ENCODE measurements at regions not wholly inside any gene's neighbourhood (a gene's known extent, or its start where the extent isn't known, plus 50 kb on each side); places are given as distances from the start of the nearest gene placed in this dataset.
A peak's percentile ranks its signal among the peaks of the same experiment; 100 is the strongest.
"Not testable (repeated sequence)": the region's sequence is repeated elsewhere in the genome, so short reads cannot be mapped to it uniquely, and the experiment has no call there.

- not testable (repeated sequence) for H3K27ac Mint-ChIP-seq; H3K9me3 Mint-ChIP-seq (ENCODE audit: low read depth); H3K4me1 Mint-ChIP-seq (ENCODE audit: low read depth); H3K4me3 Mint-ChIP-seq; H3K36me3 Mint-ChIP-seq
- peaks cover 12% of the 10 kb centered on the region for H3K27me3 Mint-ChIP-seq
These were observed 115.8 kb downstream of the KBTBD2 start for GRCh38 chr7:32775809-32776208.

- no peaks in the 10 kb centered on the region for H3K4me1 Mint-ChIP-seq (ENCODE audit: low read depth)
- peaks cover 14% of the 10 kb centered on the region for H3K27me3 Mint-ChIP-seq
- no peaks in the 10 kb centered on the region for H3K9me3 Mint-ChIP-seq (ENCODE audit: low read depth)
- peaks cover 3% of the 10 kb centered on the region for H3K36me3 Mint-ChIP-seq
- no peak overlapping the region for H3K27ac Mint-ChIP-seq
- no peak overlapping the region for H3K4me3 Mint-ChIP-seq
These were observed 117.0 kb downstream of the KBTBD2 start for GRCh38 chr7:32774541-32774951.

GRCh38 chr7:32768866-32769510, 122.6 kb downstream of the KBTBD2 start:
- not testable (repeated sequence) for H3K27ac Mint-ChIP-seq; H3K4me1 Mint-ChIP-seq (ENCODE audit: low read depth); H3K4me3 Mint-ChIP-seq; H3K9me3 Mint-ChIP-seq (ENCODE audit: low read depth); H3K36me3 Mint-ChIP-seq
- H3K27me3 Mint-ChIP-seq, result peaks cover 30% of the 10 kb centered on the region

GRCh38 chr7:32768338-32768737, 123.2 kb downstream of the KBTBD2 start:
- not testable (repeated sequence) for H3K9me3 Mint-ChIP-seq (ENCODE audit: low read depth); H3K4me1 Mint-ChIP-seq (ENCODE audit: low read depth); H3K27ac Mint-ChIP-seq; H3K4me3 Mint-ChIP-seq; H3K36me3 Mint-ChIP-seq
- peaks cover 37% of the 10 kb centered on the region for H3K27me3 Mint-ChIP-seq

- not testable (repeated sequence) for H3K9me3 Mint-ChIP-seq (ENCODE audit: low read depth); H3K4me1 Mint-ChIP-seq (ENCODE audit: low read depth); H3K27ac Mint-ChIP-seq; H3K36me3 Mint-ChIP-seq; H3K4me3 Mint-ChIP-seq
- peaks cover 44% of the 10 kb centered on the region for H3K27me3 Mint-ChIP-seq
These were observed 125.8 kb downstream of the KBTBD2 start for GRCh38 chr7:32765649-32766251.

GRCh38 chr7:32765185-32765584, 126.4 kb downstream of the KBTBD2 start:
- H3K36me3 Mint-ChIP-seq, result peaks cover 6% of the 10 kb centered on the region
- no peak overlapping the region for H3K4me3 Mint-ChIP-seq
- H3K27ac Mint-ChIP-seq, result no peak overlapping the region
- peaks cover 45% of the 10 kb centered on the region for H3K27me3 Mint-ChIP-seq
- peaks cover 8% of the 10 kb centered on the region for H3K9me3 Mint-ChIP-seq (ENCODE audit: low read depth)
- peaks cover 9% of the 10 kb centered on the region for H3K4me1 Mint-ChIP-seq (ENCODE audit: low read depth)

GRCh38 chr7:32762925-32763293, 128.7 kb downstream of the KBTBD2 start:
- peak overlapping the region; percentile 22 for H3K4me3 Mint-ChIP-seq
- H3K27me3 Mint-ChIP-seq, result peaks cover 41% of the 10 kb centered on the region
- no peaks in the 10 kb centered on the region for H3K36me3 Mint-ChIP-seq
- peaks cover 9% of the 10 kb centered on the region for H3K4me1 Mint-ChIP-seq (ENCODE audit: low read depth)
- H3K27ac Mint-ChIP-seq, result no peak overlapping the region
- peaks cover under 1% of the 10 kb centered on the region for H3K9me3 Mint-ChIP-seq (ENCODE audit: low read depth)

GRCh38 chr7:32762206-32762924, 129.2 kb downstream of the KBTBD2 start:
- Mint-ChIP-seq H3K4me3 (peak overlapping the region; percentile 49), H3K27me3 (peaks cover 39% of the 10 kb centered on the region)
- not testable (repeated sequence) for H3K4me1 Mint-ChIP-seq (ENCODE audit: low read depth); H3K27ac Mint-ChIP-seq; H3K9me3 Mint-ChIP-seq (ENCODE audit: low read depth); H3K36me3 Mint-ChIP-seq

- Mint-ChIP-seq H3K9me3 (ENCODE audit: low read depth) (no peaks in the 10 kb centered on the region), H3K27ac (no peak overlapping the region), H3K4me3 (no peak overlapping the region), H3K4me1 (ENCODE audit: low read depth) (peaks cover 9% of the 10 kb centered on the region), H3K27me3 (peaks cover 39% of the 10 kb centered on the region), H3K36me3 (no peaks in the 10 kb centered on the region)
These were observed 129.9 kb downstream of the KBTBD2 start for GRCh38 chr7:32761451-32762205.

- not testable (repeated sequence) for H3K36me3 Mint-ChIP-seq; H3K9me3 Mint-ChIP-seq (ENCODE audit: low read depth); H3K4me3 Mint-ChIP-seq; H3K27ac Mint-ChIP-seq; H3K4me1 Mint-ChIP-seq (ENCODE audit: low read depth)
- peaks cover 38% of the 10 kb centered on the region for H3K27me3 Mint-ChIP-seq
These were observed 130.8 kb downstream of the KBTBD2 start for GRCh38 chr7:32760755-32761154.

- not testable (repeated sequence) for H3K4me3 Mint-ChIP-seq; H3K9me3 Mint-ChIP-seq (ENCODE audit: low read depth); H3K27ac Mint-ChIP-seq; H3K36me3 Mint-ChIP-seq; H3K4me1 Mint-ChIP-seq (ENCODE audit: low read depth)
- peaks cover 34% of the 10 kb centered on the region for H3K27me3 Mint-ChIP-seq
These were observed 131.7 kb downstream of the KBTBD2 start for GRCh38 chr7:32759859-32760258.

GRCh38 chr7:32753872-32754271, 137.7 kb downstream of the KBTBD2 start:
- H3K4me1 Mint-ChIP-seq (ENCODE audit: low read depth); H3K9me3 Mint-ChIP-seq (ENCODE audit: low read depth): not testable (repeated sequence)

GRCh38 chr7:32748337-32748736, 143.2 kb downstream of the KBTBD2 start:
- H3K4me1 Mint-ChIP-seq (ENCODE audit: low read depth); H3K36me3 Mint-ChIP-seq; H3K27me3 Mint-ChIP-seq; H3K9me3 Mint-ChIP-seq (ENCODE audit: low read depth); H3K4me3 Mint-ChIP-seq; H3K27ac Mint-ChIP-seq: not testable (repeated sequence)

More at GRCh38 chr7:32753872-32754271, 137.7 kb downstream of the KBTBD2 start:
- not testable (repeated sequence) for H3K4me3 Mint-ChIP-seq, H3K36me3 Mint-ChIP-seq, H3K27ac Mint-ChIP-seq, H3K27me3 Mint-ChIP-seq

- not testable (repeated sequence) for H3K27ac Mint-ChIP-seq; H3K4me1 Mint-ChIP-seq (ENCODE audit: low read depth); H3K4me3 Mint-ChIP-seq; H3K27me3 Mint-ChIP-seq; H3K9me3 Mint-ChIP-seq (ENCODE audit: low read depth); H3K36me3 Mint-ChIP-seq
These were observed 144.0 kb downstream of the KBTBD2 start for GRCh38 chr7:32747443-32748148.

Data from activated naive CD8-positive, alpha-beta T cell (primary cell).